DMS153 treated with DMSO at 0.1 percent for 48 hours (cell line): ENCODE measurements at regions not wholly inside any gene's neighbourhood (a gene's known extent, or its start where the extent isn't known, plus 50 kb on each side); places are given as distances from the start of the nearest gene placed in this dataset.
A peak's percentile ranks its signal among the peaks of the same experiment; 100 is the strongest.
"Not testable (repeated sequence)": the region's sequence is repeated elsewhere in the genome, so short reads cannot be mapped to it uniquely, and the experiment has no call there.

Experiments used
- DNase-seq: peaks from one replicate; lab custom pipeline; 2025; ENCODE audit not compliant: unreplicated experiment; lab: John Stamatoyannopoulos, UW

DNA sequence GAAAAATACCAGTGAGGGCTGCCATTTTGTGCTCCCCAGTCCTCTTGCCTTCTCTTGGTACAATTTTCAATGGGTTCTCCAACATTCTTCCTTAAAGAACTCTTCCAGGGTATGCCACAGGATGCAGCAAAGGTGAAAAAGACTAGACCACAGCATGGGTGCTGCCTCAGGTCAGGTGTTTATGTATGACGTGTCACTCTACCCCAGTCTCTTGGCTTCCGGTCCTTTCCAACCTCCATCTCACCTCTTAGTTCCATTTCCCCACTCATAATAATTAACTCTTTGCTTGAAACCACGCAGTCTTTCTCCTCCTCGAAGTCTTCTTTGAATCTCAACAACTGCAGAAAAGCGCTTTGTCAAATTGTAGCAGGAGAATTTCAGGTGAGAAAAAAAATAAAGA is 104.7 kb upstream of the TBC1D5 start:
- no peak for DNase-seq

DNA sequence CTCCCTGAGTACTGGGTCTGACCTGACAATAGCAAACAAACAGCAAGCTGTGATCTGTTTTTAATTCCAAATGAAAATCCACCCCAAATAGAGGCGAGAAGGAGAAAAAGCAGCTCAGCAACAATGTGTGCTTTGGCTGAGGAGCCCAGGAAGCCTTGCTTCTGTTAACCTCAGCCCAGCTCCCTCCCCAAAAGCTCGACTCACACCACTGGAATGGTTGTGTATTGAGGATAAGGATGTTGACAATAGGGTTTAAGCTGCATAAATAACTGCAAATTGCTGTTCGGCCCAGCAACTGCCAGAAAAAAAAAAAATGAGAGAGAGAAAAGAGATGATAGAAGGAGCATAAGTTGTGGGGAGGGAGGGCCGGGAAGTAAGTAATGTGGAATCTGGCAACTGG is 104.0 kb upstream of the TBC1D5 start:
- DNase-seq: no peak

DNA sequence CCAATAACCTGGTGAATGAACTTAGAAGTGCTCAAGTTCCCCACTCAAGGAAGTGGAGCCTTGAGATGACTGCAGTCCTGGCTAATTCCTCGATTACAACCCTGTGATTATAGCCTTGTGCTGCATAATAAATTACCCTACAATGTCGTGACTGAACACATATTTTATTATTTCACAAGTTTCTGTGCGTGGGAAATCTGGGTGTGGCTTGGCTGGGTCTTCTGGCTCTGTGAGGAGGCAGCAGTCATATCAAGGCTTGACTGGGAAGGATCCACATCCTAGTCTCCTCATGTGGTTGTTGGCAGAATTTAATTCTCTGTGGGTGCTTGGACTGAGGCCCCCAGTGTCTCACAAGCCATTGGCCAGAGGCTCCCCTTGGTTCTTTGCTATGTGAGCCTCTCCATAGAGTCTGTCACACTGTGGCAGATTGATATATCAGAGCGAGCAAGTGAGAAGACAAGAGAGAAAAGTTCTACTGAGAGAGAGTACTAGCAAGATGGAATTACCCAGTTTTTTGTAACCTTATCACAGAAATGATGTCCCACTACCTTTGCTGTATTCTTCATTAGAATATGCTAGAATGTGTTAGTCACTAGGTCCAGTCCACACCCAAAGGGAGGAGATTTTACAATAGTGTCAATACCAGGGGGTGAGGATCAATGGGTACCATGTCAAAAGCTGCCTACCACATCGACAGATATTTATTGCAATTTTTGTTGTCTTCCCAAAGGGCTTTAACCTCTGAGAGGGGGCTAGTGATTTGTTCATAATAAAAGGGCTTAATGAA is 102.8 kb upstream of the TBC1D5 start:
- no peak for DNase-seq

DNA sequence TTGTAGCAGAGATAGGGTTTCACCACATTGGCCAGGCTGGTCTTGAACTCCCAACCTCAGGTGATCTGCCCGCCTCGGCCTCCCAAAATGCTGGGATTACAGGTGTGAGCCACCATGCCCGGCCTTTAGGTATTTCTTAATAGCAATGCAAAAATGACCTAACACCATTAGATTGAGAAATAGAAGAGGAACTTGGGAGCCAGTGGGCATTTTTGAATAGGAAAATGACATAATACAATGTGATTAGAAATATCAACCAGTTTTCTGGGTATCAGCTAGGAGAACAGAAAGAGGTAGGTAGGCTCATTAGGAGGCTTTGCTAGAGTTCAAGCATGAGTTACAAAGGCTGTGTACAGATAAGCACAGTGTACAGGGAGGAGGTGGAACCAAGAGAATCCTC is 101.8 kb upstream of the TBC1D5 start:
- no peak for DNase-seq

DNA sequence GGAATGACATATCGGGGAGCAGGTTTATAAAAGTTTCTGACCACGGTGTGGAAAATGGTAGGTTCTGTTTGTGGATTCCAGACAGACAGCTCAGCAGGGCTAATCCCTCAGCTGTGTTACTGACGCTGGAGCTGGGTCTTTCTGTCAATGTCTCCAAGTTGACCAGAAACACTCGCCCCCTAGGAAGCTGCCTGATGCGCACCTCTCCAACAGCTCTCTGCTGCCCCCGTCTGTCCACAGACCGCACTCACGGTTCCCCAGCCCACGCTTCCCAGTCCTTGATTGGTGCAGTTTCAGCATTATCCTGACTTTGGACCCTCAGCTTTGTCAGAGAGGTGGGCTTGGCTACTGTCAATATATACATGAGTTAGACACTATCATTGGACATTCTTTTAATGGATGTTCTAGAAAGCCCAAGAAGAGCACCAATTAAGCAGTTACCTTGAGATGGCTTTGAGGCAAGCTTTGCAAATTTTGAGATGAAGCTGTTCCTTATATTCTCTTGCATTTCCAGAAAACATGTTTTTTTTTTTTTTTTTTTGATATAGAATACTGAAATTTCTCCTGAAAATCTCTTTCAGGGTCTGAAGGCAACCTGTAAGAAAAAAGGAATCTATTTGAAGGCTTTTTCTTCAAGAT is 98.9 kb upstream of the TBC1D5 start:
- peak; percentile 4 for DNase-seq

DNA sequence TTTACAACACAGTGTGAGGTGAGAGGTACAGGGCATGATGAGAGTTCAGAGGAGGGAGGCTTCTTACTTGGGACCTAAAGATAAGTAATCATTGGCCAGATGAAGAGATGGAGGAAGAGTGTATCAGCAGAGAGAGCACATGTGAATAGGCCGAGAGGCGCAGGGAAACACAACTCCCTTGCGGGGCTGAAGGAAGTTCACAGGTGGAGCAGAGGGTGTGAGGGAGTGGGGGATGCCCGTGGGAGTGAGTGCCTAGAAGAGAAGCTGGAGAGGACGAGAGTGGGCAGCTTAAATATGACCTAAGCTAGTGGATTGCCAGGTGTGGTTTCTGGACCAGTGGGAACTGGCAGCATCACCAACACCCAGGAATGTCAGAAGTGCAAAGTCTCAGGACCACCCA is 98.2 kb upstream of the TBC1D5 start:
- no peak for DNase-seq

DNA sequence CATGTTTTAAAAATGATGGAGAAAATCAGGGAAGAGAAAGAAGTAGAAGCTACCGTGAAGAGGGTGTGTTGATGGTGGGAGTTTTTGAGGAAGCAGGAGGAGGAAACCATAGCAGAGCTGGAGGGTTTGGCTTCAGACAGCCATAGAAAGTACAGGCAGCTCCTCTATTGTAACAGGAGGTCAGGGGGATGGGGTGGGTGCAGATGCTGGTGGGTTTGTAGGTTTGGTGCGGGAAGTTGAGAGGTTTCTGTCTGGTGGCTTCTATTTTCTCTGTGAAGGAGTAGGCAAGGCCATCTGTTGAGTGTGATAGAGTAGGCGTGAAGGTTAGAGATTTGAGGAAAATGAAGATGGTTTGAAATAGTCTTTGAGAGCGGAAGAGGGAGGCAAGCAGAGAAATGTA is 97.7 kb upstream of the TBC1D5 start:
- no peak for DNase-seq

DNA sequence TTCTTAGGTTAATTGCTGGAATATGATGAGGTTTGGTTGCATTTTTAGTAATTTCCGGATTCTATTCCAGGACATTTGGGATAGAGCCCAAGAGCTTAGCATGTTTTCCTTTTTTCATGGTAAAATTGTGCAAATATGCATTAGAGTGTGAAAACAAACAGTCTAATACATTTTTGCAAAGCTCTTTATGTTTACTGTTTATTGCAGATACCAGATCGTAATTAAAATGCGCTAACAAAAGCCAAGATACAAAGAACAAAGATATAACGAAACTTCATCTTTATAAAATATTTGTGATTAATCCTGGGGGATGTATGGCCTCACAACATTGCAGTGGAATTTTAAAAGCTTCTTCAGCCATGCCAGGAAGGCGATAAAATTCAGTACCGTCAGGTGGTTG is 94.5 kb upstream of the TBC1D5 start:
- no peak for DNase-seq

DNA sequence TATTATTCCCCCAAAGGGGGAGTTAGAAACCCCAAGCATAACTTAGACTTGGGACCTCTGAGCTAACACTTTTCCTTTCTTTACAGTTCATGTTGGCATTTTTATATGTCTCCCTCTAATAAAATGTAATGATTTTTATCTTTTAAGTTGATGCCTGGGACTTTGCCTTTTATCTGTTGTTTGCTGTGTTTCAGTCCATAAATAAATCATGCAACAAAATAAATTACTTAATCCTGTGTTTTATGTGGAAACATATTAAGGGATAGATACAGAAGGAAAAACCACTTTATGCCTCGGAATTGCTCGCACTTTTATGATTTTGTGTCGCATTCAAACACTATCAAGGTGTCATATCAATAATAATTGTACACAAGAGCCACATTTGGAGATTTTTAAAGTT is 93.7 kb upstream of the TBC1D5 start:
- no peak for DNase-seq

DNA sequence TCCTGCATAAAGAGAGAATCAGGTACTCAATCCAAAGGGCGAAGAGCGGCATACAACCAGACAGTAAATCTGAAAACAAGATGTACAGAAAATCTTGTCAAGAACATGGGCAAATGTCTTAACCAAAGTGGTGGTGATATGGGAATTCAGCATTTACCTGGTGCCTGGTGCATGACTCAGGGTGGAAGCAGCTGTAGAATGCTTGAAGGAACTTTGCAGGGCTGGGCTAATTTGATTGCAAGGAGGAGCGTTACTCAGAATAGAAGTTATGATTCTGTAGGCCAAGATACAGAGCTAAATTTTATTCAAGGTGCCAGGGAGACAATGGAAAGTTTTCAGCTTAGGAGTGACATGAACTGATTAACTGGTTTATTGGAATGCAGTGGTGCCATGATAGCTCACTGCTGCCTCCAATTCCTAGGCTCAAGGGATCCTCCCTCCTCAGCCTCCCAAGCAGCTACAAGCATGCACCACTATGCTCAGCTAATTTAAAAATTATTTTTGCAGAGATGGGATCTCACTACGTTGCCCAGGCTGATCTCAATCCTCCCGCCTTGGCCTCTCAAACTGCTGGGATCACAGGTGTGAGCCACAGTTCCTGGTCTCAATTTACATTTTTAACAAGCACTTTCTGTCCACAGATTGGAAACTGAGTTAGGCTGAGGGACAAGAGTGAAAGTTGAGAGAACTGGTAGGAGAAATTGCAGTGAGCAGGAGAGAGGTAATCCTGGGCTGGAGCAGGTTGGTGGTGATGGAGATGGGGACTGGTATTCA is 91.5 kb upstream of the TBC1D5 start:
- no peak for DNase-seq

DNA sequence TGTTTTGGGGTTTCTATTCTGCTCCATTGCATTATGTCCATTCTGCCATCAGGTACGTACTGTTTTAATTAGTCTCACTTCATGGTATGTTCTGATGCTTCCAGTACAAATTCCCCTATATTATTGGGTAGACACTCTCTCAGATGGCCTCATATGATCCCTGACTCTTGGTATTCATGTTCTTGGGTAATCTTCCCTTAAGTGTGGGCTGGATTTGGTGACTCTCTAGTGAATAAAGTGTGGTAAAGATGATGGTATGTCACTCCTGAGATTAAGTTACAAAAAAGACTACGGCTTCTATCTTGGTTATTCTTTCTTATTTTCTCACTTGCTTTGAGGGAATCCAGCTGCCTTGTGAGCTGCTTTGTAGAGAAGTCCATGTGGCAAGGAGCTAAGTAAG is 89.6 kb upstream of the TBC1D5 start:
- DNase-seq: no peak

DNA sequence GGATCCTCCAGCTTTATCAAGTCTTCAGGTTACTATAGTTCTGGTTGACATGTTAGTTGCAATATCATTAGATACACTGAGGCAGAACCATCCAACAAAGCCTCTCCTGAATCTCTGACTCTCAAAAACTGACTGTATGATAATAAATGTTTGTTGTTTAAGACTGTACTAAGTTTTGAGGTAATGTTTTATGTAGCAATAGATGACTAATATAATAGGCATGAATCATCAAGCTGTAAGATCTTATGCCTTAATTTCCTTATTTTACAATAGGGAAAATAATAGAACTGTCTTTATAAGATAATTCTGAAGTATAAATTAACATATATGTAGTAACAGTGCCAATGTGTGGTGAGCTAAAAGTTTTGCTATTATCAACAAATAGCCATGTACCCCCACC is 88.9 kb upstream of the TBC1D5 start:
- no peak for DNase-seq

DNA sequence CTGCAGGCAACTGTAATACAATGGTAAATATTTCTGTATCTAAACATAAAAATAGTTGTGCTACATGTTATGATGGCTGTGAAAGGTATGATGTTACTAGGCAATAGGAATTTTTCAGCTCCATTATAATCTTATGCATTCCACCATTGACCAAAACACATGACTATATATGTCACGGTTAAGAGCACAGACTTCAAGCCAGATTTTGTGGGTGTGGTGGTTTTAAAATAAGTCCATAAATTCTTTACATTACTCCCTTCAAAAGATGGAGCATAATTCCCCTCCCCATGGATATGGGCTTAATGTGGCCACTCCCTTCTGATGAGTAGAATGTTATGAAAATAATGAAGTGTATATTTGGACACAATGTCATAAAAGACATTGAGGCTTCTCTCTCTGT is 88.4 kb upstream of the TBC1D5 start:
- DNase-seq: no peak

DNA sequence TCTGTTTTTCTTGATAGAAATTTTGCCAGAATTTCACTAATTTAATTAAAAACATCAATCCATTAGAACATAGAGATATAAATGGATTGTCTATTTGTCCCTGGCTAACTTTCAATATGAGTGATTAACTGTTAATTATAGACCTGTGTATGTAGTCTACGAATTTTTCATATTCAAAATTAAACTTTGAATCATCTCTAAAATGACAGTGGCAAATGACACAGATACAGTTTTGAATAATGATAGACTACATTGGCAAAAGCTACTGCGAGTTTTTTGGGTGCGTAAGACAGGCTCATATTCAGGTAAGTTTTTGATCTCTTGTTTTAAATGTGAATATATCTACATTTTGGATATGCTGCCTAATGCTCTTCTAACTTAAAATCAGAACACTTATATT is 86.0 kb upstream of the TBC1D5 start:
- no peak for DNase-seq

DNA sequence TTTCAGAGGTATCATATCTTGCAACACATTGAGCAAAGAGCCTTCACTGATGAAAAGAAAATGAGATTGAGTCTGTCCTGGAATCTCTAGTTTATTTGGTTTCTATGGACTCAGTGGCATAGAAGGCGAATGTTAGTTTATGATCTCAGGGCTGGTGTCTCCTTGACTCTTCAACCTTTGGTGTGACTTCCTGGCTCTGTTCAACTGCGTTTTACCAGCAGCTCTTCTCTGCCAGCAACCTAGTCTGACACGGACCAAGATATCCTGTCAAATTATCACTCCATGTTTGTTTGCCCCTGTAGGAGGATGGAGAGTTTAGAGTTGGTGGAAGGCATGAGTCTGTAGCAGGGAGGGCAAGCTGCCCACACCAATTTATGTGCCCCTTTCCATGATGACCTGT is 82.9 kb upstream of the TBC1D5 start:
- no peak for DNase-seq

DNA sequence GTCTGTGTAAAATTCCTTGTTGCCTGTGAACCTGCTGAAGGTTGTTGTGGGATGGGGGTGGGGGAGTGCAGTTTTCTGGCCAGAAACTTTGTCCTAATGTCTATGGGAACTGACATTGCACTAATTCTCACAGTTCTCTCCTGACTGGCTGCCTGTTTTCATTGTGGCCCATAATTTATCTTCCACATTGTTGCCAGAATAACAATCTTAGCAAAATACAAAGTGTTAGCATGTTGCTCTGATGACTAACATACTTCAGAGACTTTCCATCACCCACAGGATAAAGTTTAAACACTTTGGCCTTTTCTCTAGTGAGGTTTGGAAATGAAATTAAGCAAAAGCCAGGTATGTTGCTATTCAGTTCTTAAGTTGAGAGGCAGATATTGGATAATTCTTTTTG is 81.4 kb upstream of the TBC1D5 start:
- DNase-seq: no peak

DNA sequence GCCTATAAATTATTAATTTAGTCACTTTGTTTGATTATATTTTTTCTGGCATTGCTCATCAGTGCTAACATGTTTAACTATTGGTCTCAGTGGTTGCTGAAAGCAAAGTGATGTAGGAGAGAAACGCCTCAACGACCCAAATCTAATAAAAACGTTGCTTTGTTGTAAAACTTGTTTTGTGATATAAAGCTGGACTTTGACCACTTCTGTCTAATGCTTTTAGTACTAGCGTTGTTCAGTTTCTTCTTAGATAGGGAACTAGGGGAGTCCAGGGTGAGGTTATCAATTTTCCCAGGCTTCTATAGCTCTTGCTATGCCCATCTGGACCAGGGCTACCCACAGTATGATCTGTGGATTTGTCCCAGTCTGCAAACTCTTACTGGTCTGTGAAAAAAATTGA is 80.6 kb upstream of the TBC1D5 start:
- DNase-seq: no peak

DNA sequence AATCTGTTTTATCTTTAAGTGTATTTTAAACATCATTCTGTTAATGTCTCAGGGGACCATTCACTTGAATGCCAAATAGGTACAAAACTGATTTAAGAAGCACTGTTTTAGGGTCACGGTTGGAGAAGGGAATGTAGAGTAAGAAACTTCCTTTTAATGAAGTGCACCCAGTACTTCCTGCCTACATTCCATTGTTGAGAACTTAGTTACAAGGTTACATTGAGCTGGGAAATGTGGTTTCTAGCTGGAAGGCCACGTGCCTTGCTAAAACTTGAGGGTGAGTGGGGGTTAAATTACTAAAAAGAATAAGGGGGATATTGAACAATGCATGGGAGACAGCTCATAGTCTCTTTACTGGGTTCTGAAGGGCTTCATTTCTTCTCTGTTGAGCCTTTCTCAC is 78.3 kb upstream of the TBC1D5 start:
- no peak for DNase-seq

DNA sequence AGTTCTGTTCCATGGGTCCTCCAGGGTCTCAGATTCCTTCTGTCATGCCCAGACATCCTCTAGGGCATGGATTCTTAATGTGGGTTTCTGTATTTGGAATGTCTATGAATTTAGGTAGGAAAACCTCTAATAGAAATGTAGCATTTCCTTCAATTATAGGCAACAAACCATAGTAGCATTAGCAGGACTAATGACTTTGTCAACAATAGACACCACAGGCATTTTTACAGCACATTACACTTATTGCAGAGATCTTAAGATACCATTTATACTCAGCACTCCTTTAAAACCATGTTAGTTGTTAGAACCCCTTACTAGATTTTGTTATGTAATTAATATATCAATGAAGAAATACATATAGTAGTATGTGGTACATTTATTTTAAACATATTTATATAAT is 77.8 kb upstream of the TBC1D5 start:
- no peak for DNase-seq

DNA sequence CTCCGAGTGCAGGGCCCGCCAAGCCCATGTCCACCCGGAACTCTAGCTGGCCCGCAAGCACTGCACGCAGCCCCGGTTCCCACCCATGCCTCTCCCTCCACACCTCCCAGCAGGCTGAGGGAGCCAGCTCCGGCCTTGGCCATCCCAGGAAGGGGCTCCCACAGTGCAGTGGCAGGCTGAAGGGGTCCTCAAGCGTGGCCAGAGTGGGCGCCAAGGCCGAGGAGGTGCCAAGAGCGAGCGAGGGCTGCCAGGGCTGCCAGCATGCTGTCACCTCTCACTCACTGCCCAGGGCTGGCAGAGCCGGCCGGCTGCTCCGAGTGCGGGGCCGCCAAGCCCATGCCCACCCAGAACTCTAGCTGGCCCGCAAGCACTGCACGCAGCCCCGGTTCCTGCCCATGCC is 75.5 kb upstream of the TBC1D5 start:
- not testable (repeated sequence) for DNase-seq

DNA sequence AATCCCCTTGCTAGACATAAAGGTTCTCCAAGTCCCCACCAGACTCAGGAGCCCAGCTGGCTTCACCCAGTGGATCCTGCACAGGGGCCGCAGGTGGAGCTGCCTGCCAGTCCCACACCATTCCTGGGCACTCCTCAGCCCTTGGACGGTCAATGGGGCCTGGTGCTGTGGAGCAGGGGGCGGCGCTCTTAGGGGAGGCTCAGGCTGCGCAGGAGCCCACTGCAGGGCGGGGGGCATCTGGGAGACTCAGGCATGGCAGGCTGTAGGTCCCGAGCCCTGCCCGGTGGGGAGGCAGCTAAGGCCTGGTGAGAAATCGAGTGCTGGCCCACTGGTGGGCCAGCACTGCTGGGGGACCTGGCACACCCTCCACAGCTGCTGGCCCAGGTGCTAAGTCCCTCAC is 75.1 kb upstream of the TBC1D5 start:
- DNase-seq: no peak

DNA sequence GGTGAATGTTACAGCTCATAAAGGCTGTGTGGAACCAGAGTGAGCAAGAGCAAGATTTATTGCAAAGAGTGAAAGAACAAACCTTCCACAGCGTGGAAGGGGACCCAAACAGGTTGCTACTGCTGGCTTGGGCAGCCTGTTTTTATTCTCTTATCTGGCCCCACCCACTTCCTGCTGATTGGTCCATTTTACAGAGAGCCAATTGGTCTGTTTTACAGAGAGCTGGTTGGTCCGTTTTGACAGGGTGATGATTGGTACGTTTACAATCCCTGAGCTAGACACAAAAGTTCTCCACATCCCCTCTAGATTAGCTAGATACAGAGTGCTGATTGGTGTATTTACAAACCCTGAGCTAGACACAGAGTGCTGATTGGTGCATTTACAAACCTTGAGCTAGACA is 74.4 kb upstream of the TBC1D5 start:
- DNase-seq: not testable (repeated sequence)
